ENCODE measurements at regions not wholly inside any gene's neighbourhood (a gene's known extent, or its start where the extent isn't known, plus 50 kb on each side); places are given as distances from the start of the nearest gene placed in this dataset.

- no peak for DNase-seq
Measured at GRCh38 chr10:21169271-21169670, 272.2 kb upstream of the NEBL start.

GRCh38 chr10:21167288-21168010 lies 270.3 kb upstream of the NEBL start:
- no peak for DNase-seq

- DNase-seq, result no peak
Measured at GRCh38 chr10:21166557-21167287, 269.6 kb upstream of the NEBL start.

GRCh38 chr10:21165489-21165888 lies 268.4 kb upstream of the NEBL start:
- DNase-seq, result no peak

- DNase-seq, result no peak
Measured at GRCh38 chr10:21164687-21165086, 267.6 kb upstream of the NEBL start.

GRCh38 chr10:21162948-21163347 lies 265.8 kb upstream of the NEBL start:
- no peak for DNase-seq

- DNase-seq, result no peak
Measured at GRCh38 chr10:21161647-21162046, 264.5 kb upstream of the NEBL start.

GRCh38 chr10:21161090-21161625 lies 264.0 kb upstream of the NEBL start:
- no peak for DNase-seq

- no peak for DNase-seq
Measured at GRCh38 chr10:21160116-21160515, 263.0 kb upstream of the NEBL start.

GRCh38 chr10:21159669-21160068 lies 262.6 kb upstream of the NEBL start:
- DNase-seq, result no peak

- no peak for DNase-seq
Measured at GRCh38 chr10:21158301-21158700, 261.2 kb upstream of the NEBL start.

- DNase-seq, result no peak
Measured at GRCh38 chr10:21157664-21158063, 260.6 kb upstream of the NEBL start.

- DNase-seq, result no peak
Measured at GRCh38 chr10:21150166-21150565, 253.1 kb upstream of the NEBL start.

GRCh38 chr10:21146436-21146789 lies 249.3 kb upstream of the NEBL start:
- DNase-seq, result no peak

GRCh38 chr10:21145751-21146435 lies 248.8 kb upstream of the NEBL start:
- no peak for DNase-seq

GRCh38 chr10:21144047-21144446 lies 246.9 kb upstream of the NEBL start:
- DNase-seq, result no peak

GRCh38 chr10:21141946-21142492 lies 244.9 kb upstream of the NEBL start:
- DNase-seq, result no peak

- DNase-seq, result no peak
Measured at GRCh38 chr10:21138769-21139340, 241.7 kb upstream of the NEBL start.

- DNase-seq, result no peak
Measured at GRCh38 chr10:21135023-21135931, 238.2 kb upstream of the NEBL start.

- no peak for DNase-seq
Measured at GRCh38 chr10:21134645-21135022, 237.5 kb upstream of the NEBL start.

- no peak for DNase-seq
Measured at GRCh38 chr10:21130683-21131442, 233.8 kb upstream of the NEBL start.
